ENCODE measurements at regions not wholly inside any gene's neighbourhood (a gene's known extent, or its start where the extent isn't known, plus 50 kb on each side); places are given as distances from the start of the nearest gene placed in this dataset.

GRCh38 chr5:66333192-66333591 is 189.1 kb downstream of the SREK1 start:
- TF ChIP-seq, protein P1, sequence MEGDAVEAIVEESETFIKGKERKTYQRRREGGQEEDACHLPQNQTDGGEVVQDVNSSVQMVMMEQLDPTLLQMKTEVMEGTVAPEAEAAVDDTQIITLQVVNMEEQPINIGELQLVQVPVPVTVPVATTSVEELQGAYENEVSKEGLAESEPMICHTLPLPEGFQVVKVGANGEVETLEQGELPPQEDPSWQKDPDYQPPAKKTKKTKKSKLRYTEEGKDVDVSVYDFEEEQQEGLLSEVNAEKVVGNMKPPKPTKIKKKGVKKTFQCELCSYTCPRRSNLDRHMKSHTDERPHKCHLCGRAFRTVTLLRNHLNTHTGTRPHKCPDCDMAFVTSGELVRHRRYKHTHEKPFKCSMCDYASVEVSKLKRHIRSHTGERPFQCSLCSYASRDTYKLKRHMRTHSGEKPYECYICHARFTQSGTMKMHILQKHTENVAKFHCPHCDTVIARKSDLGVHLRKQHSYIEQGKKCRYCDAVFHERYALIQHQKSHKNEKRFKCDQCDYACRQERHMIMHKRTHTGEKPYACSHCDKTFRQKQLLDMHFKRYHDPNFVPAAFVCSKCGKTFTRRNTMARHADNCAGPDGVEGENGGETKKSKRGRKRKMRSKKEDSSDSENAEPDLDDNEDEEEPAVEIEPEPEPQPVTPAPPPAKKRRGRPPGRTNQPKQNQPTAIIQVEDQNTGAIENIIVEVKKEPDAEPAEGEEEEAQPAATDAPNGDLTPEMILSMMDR (IDR thresholded peaks at IDR 0.05): no peak
- no peak for TF ChIP-seq EZH2 (IDR thresholded peaks at IDR 0.05)

Data from neural progenitor cell (in vitro differentiated cells).